HCT116 (cell line): ENCODE measurements at regions not wholly inside any gene's neighbourhood (a gene's known extent, or its start where the extent isn't known, plus 50 kb on each side); places are given as distances from the start of the nearest gene placed in this dataset.

Experiments
- CBX3 ChIP-seq: IDR thresholded peaks from 2 replicates; pipeline ENCODE4 v1.6.1; 2012; ENCODE audit warnings: low read depth
- EGR1 ChIP-seq: IDR thresholded peaks from 2 replicates; pipeline ENCODE4 v1.6.1; 2012; ENCODE audit warnings: low read depth
- POLR2A ChIP-seq: IDR thresholded peaks from 2 replicates; pipeline ENCODE4 v1.7.0; 2011; ENCODE audit warnings: borderline replicate concordance; ENCODE audit not compliant: insufficient read depth, insufficient read length; ENCODE audit errors: extremely low read depth
- SP1 ChIP-seq: IDR thresholded peaks from 2 replicates; pipeline ENCODE4 v1.6.1; 2012; ENCODE audit warnings: low read depth
- YY1 ChIP-seq: IDR thresholded peaks from 2 replicates; pipeline ENCODE4 v1.6.1; 2011; ENCODE audit warnings: low read length, low read depth, moderate library complexity, mild to moderate bottlenecking; ENCODE audit not compliant: insufficient replicate concordance; ENCODE audit errors: extremely low read depth
- TF ChIP-seq, protein P1 (sequence below), 3 experiments: fragments of 200-600 bp in 1 of 3; sonication (generic) in 1 of 3; IDR thresholded peaks in 2 of 3; conservative IDR thresholded peaks in 1 of 3; 2 replicates each; pipeline ENCODE4 v1.5.1; 2012 to 2017; ENCODE audit warnings: low read depth in 2 of 3, low read length in 2 of 3, antibody characterized with exemption in 1 of 3, borderline replicate concordance in 1 of 3, control low read depth in 1 of 3, mild to moderate bottlenecking in 1 of 3, mixed read lengths in 1 of 3, mixed run types in 1 of 3, moderate library complexity in 1 of 3; ENCODE audit not compliant: insufficient read depth in 1 of 3

- TF ChIP-seq CBX3, result no peak
- no peak for TF ChIP-seq SP1
- TF ChIP-seq, protein P1, sequence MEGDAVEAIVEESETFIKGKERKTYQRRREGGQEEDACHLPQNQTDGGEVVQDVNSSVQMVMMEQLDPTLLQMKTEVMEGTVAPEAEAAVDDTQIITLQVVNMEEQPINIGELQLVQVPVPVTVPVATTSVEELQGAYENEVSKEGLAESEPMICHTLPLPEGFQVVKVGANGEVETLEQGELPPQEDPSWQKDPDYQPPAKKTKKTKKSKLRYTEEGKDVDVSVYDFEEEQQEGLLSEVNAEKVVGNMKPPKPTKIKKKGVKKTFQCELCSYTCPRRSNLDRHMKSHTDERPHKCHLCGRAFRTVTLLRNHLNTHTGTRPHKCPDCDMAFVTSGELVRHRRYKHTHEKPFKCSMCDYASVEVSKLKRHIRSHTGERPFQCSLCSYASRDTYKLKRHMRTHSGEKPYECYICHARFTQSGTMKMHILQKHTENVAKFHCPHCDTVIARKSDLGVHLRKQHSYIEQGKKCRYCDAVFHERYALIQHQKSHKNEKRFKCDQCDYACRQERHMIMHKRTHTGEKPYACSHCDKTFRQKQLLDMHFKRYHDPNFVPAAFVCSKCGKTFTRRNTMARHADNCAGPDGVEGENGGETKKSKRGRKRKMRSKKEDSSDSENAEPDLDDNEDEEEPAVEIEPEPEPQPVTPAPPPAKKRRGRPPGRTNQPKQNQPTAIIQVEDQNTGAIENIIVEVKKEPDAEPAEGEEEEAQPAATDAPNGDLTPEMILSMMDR (IDR thresholded peaks at IDR 0.05 in 2 of 3, conservative IDR thresholded peaks at IDR 0.05 in 1 of 3; ENCODE audit: borderline replicate concordance in 1 of 3, insufficient read depth in 1 of 3, low read depth in 2 of 3, low read length in 2 of 3), result no peak
- no peak for TF ChIP-seq POLR2A
- no peak for TF ChIP-seq EGR1
- no peak for TF ChIP-seq YY1
Measured at GRCh38 chr17:70230850-70231640, 61.7 kb downstream of the KCNJ2 start.
